HG03175 (cell line): ENCODE measurements at regions not wholly inside any gene's neighbourhood (a gene's known extent, or its start where the extent isn't known, plus 50 kb on each side); places are given as distances from the start of the nearest gene placed in this dataset.

Source experiments
- ATAC-seq: cut with Tn5 transposase; IDR thresholded peaks from one replicate; pipeline ENCODE4 v1.9.1; 2021; ENCODE audit warnings: mild to moderate bottlenecking, moderate library complexity; ENCODE audit not compliant: unreplicated experiment

DNA sequence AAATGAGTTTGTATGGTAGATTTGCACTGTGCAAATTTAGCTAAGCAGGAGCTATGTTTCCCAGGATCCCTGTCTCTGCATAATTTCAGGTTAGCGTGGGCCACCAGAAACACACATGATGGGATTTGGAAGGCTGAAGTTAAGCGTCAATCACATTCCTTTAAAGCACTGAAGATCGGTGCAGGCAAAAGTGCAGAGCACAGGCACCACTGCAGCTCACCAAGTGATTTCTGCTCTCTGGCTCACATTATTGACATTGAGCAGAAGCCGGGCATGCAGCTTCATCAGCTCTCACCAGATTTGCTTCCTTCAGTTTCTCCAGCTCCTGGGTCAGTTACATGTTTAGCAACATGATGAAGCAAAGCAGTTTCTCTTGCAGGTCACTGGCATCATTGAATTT is 256.4 kb upstream of the TGFBR2 start:
- no peak for ATAC-seq

DNA sequence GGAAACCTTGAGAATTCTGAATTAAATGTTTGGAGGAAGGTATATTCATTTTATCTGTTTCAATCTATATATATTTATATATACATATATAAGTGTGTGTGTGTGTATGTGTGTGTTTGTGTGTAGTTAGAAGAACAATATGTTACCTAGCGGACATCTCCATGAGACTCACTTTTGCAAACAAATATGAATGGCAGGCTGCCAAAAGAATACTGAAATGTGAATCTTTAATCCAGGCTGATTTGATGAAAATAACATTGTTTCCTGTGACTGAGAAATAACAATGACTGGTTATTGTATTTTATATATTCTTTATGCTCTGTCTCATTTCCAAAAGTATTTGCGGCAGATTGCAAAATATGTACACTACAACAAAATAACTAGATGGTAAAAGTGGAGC is 255.5 kb upstream of the TGFBR2 start:
- ATAC-seq: no peak

DNA sequence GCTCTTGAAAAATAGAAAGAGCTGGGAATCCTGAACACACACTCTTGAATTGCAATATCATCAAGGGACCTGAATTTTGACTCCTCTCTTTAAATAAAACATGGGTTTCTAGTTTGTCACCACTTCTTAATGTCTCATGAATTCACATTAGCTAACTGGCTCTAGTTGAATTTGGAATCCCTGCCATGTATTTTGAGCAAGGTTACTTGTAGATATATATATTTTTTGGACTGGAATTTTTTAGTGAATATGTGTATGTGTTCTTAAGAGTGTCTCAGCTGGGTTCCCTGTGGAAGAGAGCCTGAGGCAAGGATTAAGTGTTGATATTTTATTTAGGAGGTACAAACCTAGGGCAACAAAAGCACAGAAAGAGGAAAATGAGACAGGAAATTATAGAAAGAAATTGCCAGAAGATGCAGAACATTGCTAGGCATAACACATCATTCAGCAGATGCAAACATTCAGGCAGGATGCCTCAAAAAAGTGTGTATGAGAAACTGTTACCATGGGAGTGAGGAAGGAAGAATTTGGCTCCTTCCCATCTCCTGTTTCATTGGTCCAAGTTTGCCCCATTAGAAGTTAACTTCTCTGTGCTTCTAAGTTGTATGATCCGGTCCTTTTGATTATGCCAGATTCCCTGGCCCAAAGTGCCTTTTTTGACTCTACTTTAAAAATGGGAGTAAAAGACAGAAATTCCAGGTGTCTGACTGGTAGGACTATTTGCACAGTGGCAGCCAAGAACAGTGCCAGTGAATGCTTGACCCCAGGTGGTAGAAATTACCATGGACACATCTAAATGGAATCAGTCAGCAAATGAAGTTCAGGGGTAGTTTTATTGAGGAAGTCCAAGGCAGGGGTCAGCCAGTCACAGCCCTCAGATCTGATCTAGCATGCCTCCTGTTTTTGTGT is 253.7 kb upstream of the TGFBR2 start:
- no peak for ATAC-seq

GRCh38 chr3:30353711-30354467 is 252.5 kb upstream of the TGFBR2 start:
- peak; percentile 97 for ATAC-seq

GRCh38 chr3:30354513-30354912 is 251.9 kb upstream of the TGFBR2 start:
- no peak for ATAC-seq

GRCh38 chr3:30354972-30355371 is 251.4 kb upstream of the TGFBR2 start:
- no peak for ATAC-seq

DNA sequence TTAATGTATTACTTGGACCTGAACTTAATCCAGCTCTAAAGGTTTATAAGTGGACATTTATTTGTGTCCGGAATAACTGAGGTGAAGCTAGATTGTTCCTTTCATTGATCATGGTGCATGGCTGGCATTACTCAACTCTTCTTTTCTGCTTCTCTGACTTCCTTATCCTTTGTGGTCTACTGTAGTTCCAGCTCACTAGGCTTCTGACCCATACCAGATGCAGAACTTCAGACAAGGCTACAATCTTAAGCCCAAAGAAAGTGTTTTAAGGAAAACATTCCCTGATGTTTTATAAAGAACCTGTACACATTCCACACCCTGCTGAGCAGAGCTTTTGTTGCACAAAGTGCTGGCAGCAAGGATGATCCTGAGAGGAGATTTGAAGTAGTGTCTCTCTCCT is 250.8 kb upstream of the TGFBR2 start:
- ATAC-seq: no peak

DNA sequence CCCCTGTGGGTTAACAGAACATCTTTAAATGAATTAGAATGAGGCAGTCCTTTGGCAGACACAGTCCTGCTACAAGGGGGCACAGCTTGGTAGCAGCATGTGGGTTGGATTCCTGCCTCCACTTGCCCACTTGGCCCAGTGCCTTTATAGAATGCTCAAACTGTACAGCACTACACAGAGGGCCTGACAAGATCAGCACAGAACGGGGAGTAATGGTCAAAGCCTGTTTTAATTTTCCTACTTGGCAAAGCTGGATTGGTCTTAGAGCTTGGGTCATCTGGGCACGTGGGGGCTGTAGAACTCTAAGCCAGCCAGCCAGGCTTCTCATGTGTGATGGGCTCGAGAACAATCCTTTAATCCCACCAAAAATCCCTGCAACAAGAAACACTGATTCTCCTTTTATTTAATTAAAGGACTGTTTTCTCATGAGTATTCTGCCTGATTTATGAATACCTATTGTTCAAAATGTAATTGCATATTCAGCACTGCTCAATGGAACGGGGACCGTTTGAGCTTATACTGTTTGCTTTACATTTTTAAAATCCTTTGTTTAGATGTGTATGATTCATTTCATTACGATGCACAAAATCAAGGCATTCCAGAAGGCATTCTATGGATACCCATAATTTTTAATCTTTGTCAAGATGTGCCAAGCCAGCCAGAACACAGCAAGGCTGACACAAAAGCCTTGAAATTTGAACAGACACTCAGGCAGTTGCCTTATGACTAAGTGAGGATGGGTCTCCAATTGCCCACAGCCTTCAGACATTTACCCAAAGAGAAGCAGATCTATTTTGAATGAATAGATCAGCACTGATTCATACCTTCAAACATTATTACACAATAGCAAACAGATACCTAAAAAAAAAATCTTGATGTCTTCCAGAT is 249.3 kb upstream of the TGFBR2 start:
- no peak for ATAC-seq

DNA sequence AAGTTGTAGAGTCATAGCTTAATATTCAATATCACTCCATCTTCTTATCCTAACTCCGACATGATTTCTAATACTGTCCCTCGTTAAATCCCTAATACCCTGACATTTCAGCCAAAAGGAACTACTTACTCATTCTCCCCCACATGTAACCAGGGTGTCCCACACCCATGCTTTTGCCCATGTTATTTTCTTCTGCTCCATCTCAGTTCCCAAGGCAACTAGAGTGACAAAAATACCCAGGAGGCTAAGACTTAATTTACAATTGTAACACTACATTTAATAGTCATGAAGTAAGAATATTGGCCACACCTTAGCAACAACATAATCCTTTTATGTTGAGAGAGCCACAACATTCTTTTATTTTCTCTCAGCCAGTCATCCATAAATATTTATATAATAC is 248.5 kb upstream of the TGFBR2 start:
- no peak for ATAC-seq

DNA sequence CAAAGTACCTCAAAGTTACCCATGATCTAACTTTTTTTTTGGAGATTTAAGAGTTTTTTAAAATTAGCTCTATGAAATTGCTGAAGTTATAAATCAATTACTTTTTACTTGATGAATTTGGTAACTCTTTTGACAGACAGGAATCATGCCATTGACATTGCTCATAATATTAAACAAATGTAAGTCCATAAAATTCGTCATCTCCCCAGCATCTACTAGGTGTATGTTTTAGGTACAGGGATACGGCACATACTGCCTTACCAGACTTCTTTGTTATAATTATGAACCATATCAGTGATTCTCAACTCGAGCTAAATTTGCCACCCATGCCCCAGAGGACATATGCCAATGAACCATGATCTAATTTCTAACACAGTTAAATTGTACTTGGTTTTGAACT is 247.5 kb upstream of the TGFBR2 start:
- no peak for ATAC-seq

- no peak for ATAC-seq
Measured at GRCh38 chr3:30368978-30369377, 237.4 kb upstream of the TGFBR2 start.

- ATAC-seq: no peak
Measured at GRCh38 chr3:30370681-30371271, 235.6 kb upstream of the TGFBR2 start.

GRCh38 chr3:30372837-30373236 is 233.6 kb upstream of the TGFBR2 start:
- no peak for ATAC-seq

GRCh38 chr3:30384546-30385072 is 221.8 kb upstream of the TGFBR2 start:
- ATAC-seq: no peak

- no peak for ATAC-seq
Measured at GRCh38 chr3:30393079-30393478, 213.3 kb upstream of the TGFBR2 start.

DNA sequence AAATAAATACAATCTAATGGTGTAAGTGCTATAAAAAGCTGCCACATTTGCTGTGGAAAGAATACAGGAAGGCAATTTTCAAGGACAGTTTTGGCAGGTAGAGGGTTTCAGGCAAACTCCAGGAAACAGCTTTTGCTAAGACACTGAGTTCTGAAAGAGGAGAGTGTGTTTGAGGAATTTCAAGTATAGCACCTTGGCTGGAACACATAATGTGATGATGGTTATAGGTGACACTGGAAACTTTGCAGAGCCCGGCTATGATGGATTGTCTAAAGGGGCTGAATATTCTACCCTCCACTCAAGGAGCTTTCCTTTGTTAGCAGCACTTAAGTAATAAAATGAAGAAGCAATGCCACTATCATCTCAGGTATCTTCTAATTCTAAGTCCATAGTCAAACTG is 209.4 kb upstream of the TGFBR2 start:
- no peak for ATAC-seq

DNA sequence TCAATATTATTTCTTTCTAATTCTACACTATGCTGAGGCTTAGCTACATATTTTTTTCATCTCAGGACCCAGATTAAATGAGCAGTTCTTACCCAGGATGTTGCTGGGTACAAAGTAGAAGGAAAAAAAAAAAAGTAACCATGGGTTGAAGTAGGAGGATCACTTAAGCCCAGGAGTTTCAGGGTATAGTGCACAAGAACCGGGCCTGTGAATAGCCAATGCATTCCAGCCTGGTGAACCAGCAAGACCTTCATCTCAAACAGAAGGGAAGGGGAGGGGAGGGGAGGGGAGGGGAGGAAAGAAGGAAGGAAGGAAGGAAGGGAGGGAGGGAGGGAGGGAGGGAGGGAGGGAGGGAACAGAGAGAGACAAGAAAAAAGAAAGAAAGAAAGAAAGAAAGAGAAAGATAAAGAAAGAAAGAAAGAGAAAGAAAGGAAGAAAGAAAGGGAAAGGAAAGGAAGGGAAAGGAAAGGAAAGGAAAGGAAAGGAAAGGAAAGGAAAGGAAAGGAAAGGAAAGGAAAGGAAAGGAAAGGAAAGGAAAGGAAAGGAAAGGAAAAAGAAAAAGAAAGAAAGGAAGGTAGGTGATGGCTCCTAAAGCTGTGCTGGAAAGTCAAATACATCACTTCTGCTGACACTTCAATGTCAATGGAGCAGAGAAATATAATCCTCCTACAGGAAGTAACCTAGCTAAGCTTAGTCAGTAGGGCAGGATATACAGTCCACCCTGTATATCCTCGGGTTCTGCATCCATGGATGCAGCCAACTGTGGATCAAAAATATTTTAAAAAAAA is 206.8 kb upstream of the TGFBR2 start:
- no peak for ATAC-seq

DNA sequence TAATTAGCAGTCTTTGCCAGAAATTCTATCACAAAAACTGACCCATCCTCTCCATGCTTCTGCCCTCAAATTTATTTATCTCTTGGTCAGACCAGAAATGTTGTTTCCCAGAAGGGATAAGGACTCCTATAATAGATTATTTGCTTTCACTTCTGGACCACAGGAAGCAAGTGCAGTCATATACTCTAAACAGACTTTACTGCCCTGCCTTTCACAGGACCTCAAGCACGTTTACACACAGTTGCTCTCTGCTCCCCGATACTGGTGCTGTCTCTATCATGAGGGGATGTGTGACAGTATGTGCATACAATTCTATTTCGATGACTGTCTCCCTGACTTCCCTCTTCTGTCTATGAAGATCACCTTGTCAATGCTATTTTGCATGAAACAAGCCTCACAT is 205.5 kb upstream of the TGFBR2 start:
- no peak for ATAC-seq

DNA sequence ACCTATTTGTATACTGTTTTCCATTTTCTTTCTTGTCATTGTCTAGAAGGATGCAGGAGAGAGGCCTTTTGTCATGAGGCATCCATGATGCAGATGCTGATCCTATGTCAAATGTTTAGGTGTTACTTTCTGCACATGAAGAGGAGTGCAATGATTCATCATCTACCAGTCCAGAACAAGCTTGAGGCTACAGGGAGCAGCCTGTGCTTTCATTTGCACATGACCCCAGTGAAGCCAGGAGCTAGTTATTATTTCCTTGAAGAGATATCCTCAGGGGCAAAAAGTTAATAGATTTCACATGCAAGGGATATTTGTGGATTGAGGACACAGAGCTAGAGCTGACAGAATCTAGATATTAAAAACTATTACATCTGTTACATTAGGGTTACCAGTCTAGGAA is 204.4 kb upstream of the TGFBR2 start:
- no peak for ATAC-seq

GRCh38 chr3:30407651-30408050 is 198.8 kb upstream of the TGFBR2 start:
- ATAC-seq: no peak
